SK-N-SH (cell line): ENCODE measurements at regions not wholly inside any gene's neighbourhood (a gene's known extent, or its start where the extent isn't known, plus 50 kb on each side); places are given as distances from the start of the nearest gene placed in this dataset.

Source experiments
- CHD2 ChIP-seq: fragments of 150-350 bp; IDR thresholded peaks from 2 replicates; pipeline ENCODE4 v1.6.1; 2018; ENCODE audit warnings: low read length; ENCODE audit not compliant: partially characterized antibody
- CTCF ChIP-seq: fragments of 200-600 bp; sonication (generic); IDR thresholded peaks from 2 replicates; pipeline ENCODE4 v1.6.1; 2017; ENCODE audit warnings: antibody characterized with exemption, mild to moderate bottlenecking, moderate library complexity
- GATA2 ChIP-seq: sonication (generic); formaldehyde crosslinking; IDR thresholded peaks from 2 replicates; pipeline ENCODE4 v1.5.0; 2020; ENCODE audit warnings: mild to moderate bottlenecking, missing genetic modification reagents
- JUND ChIP-seq: IDR thresholded peaks from 2 replicates; pipeline ENCODE4 v1.4.0; 2012
- MAX ChIP-seq: IDR thresholded peaks from 2 replicates; pipeline ENCODE4 v1.4.0; 2012; ENCODE audit warnings: low read depth
- POLR2AphosphoS5 ChIP-seq: IDR thresholded peaks from 2 replicates; pipeline ENCODE4 v1.6.1; 2012; ENCODE audit warnings: low read depth, low read length
- USF1 ChIP-seq: IDR thresholded peaks from 2 replicates; pipeline ENCODE4 v1.4.0; 2012; ENCODE audit warnings: low read depth, borderline replicate concordance
- YY1 ChIP-seq: IDR thresholded peaks from 2 replicates; pipeline ENCODE4 v1.4.0; 2012; ENCODE audit warnings: low read depth, mild to moderate bottlenecking
- ZBTB33 ChIP-seq: IDR thresholded peaks from 2 replicates; pipeline ENCODE4 v1.4.0; 2012; ENCODE audit warnings: low read depth, borderline replicate concordance

GRCh38 chr1:64337926-64338325, 132.0 kb upstream of the CACHD1 start:
- TF ChIP-seq CTCF (no peak), ZBTB33 (no peak), POLR2AphosphoS5 (no peak), YY1 (no peak), CHD2 (no peak), GATA2 (CRISPR knock-in tag) (no peak), USF1 (no peak), JUND (no peak), MAX (no peak)
